ENCODE measurements at regions not wholly inside any gene's neighbourhood (a gene's known extent, or its start where the extent isn't known, plus 50 kb on each side); places are given as distances from the start of the nearest gene placed in this dataset.

DNA sequence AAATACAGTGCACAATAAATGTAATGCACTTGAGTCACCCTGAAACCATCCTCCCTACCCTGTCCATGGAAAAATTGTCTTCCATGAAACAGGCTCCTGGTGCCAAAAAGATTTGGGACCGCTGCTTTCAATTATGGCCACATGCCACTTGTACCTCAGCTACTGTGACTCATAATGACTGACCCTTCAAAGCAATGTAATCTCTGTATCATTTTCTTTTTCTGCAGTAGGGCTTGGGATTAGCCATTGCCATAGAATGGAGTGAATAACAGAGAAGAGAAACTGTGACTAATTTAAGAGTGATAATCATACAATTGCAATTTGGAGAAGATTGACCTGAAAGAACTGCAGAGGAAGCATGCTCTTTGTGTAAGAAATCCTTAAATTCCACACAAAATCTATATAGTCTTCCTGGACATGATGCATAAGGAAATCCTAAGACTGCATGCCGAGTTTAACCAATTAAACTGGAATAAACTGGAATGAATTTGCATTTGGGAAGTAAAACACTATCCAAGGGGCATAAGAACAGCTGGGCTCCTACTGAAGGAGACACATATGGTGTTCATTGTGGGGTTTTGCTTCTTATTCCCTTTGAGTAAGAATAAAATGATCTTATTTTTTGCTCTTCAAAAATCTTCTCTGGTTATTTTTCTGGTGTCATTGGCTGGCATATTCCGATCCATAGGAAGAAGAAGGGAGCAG lies 59.5 kb upstream of the SLC7A1 start:
- ATAC-seq: no peak

DNA sequence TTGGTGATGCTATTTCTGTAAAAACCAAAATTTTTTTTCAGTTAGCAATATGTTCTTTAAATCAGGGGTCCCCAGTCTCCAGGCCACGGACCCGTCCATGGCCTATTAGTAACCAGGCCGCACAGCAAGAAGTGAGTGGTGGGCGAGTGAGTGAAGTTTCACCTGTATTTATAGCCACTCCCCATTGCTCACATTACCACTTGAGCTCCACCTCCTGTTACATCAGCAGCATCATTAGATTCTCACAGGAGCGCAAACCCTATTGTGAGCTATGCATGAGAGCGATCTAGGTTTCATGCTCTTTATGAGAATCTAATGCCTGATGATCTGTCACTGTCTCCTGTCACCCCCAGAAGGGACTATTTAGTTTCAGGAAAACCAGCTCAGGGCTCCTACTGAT lies 58.9 kb upstream of the SLC7A1 start:
- no peak for ATAC-seq

DNA sequence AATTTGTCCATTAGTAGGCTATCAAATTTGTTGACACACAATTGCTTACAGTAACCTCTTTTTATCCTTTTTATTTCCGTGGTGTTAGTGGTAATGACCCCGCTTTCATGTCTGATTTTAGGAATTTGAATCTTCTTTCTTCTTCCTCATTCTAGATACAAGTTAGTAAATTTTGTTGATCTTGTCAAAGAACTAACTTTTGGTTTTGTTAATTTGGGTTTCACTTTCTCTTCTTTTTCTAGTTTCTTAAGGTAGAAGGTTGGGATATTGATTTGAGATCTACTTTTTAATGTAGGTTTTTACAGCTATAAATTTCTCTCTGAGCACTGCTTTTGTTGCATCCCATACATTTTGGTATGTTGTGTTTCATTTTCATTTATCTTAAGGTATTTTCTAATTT lies 53.3 kb upstream of the SLC7A1 start:
- ATAC-seq: no peak
